HG03064 (cell line): ENCODE measurements at regions not wholly inside any gene's neighbourhood (a gene's known extent, or its start where the extent isn't known, plus 50 kb on each side); places are given as distances from the start of the nearest gene placed in this dataset.

Experiments used
- ATAC-seq: cut with Tn5 transposase; IDR thresholded peaks from one replicate; pipeline ENCODE4 v1.9.1; 2021; ENCODE audit warnings: low read depth; ENCODE audit not compliant: unreplicated experiment

GRCh38 chr5:173736923-173737412 lies 120.5 kb upstream of the BOD1 start:
- peak; percentile 72 for ATAC-seq

GRCh38 chr5:173739741-173740140 lies 123.3 kb upstream of the BOD1 start:
- ATAC-seq, result no peak

DNA sequence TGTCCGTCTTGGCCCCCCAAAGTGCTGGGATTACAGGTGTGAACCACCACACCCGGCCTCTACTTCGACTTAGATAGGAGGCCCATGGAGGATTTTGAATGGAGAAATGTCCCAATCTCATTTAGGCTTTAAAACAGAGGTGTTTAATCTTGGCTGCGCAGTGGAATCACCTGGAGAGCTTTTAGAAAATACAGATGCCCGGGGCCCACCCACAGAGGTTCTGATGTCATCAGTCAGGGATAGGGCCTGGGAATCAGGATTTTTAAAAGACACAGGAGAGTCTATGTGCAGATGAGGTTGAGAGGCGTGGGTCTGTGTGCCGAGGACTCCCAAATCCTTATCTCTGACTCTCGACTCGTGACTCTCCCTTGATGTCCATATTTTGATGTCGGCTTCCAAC lies 124.0 kb upstream of the BOD1 start:
- ATAC-seq, result no peak

GRCh38 chr5:173741087-173741486 lies 124.6 kb upstream of the BOD1 start:
- no peak for ATAC-seq

GRCh38 chr5:173741729-173742431 lies 125.4 kb upstream of the BOD1 start:
- peak; percentile 7 for ATAC-seq

- ATAC-seq, result peak; percentile 69
Measured at GRCh38 chr5:173742432-173742816, 126.0 kb upstream of the BOD1 start.

- peak; percentile 46 for ATAC-seq
Measured at GRCh38 chr5:173743641-173744343, 127.3 kb upstream of the BOD1 start.

DNA sequence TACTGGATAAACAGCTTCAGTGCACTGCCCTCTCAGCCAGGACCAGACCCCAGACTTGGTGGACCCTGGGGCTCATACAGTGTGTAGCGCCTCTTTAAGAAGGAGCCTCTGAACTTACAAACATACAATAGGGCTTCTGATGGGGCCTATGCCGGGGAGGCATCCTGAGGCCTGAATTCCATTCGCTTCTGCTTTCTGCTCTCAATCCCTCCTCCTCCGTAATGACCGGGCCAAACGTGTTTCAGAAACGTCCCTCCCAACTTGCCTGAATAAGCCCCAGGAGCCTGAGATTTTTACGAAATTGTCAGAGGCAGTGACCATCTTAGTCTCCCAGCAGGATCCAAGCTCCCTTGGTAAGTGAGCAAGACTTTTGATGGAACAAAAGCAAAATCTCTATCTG lies 128.1 kb upstream of the BOD1 start:
- no peak for ATAC-seq

DNA sequence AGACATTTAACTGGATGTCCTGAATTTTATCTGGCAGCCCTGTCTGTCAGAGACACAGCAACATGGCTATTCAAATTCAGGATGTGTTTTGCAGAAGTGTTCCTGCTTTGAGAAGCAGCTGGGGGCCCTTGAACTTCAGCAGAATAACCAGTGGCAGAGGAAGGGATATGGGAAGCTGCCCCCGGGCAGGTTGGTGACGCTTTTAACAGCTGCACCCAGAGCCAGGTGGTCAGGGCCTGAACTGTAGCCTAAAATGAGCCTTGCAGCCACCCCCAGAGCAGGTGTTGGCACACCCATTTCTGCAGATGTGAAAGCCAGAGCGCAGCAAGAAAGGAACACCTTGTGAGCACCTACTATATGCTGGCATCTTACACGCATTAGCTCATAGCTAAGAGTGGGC lies 128.7 kb upstream of the BOD1 start:
- peak; percentile 48 for ATAC-seq

GRCh38 chr5:173745557-173745956 lies 129.1 kb upstream of the BOD1 start:
- no peak for ATAC-seq

- no peak for ATAC-seq
Measured at GRCh38 chr5:173746047-173746646, 129.7 kb upstream of the BOD1 start.

DNA sequence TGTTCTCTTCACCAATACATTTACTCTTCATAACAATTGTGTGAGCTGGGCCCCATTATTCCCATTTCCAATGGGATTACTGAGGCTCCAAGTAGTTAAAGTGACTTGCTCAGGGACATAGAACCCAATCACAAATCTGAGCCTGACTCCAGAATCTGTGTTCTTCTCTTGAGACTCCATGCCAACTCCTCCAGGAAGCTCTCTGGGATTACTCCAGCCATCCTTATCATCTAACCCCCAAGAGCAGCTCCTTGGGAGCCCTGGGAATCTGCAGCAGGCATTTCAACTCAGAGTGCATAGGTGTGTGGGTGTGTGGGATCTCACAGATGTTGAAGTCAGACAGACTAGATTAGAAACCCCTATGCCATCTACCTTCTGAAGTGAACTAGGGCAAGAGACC lies 131.4 kb upstream of the BOD1 start:
- ATAC-seq, result no peak

- no peak for ATAC-seq
Measured at GRCh38 chr5:173750538-173751265, 134.3 kb upstream of the BOD1 start.

DNA sequence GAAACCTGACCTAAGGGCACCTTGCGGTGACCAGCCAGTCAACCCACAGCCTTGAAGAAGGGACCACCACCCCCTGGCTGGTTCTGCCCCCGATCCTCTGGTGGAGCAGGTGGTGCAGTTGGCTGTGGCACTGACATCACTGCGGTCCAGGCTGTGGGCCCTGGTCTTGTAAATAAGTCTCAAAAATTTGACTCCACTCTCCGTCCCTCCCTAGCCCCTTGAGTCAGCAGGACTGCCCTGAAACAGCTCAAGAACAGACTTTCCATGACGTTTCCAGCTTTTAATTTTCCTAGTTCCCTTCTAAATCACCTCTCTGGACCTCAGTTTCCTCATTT lies 134.8 kb upstream of the BOD1 start:
- no peak for ATAC-seq

- ATAC-seq, result no peak
Measured at GRCh38 chr5:173752653-173753052, 135.5 kb upstream of the CPEB4 start.

DNA sequence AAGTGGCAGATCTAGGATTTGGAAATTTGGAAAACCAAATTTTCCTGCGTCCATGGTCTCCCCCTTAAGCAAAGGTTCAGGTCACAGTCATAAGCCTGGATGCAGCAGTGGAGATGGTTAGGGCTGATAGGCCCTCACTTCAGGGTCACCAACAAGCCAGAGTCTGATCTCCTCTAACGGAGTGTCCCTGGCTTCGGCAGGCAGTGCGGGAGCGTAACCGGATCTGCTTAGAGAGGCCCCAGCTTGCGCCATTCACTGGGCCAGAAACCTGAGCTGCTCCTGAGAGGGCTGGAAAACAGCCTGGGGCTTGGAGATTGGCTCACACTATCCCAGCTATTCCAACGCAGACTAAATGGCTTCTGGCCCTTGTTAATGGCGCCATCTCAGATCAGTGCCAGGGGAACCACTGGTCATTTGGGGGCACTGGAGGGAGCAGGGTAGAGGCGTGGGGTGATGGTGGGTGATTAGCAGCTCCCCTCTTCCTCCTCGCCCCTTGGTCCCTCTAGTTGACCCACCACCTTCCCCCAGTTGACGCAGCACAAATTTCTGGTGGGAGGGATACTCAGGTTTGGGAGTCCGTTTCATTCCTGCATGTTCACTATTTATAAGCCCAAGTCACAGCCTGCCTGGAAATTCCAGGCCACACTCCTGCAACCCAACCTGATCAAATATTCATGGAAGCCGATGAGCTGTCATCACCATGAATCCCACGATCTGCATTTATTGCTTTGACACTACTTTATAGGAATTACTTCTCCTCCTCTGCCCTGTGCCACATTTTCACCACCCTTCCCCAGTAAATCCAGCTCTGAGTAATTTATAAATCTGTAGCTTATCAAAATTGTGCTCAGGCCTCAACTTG lies 134.6 kb upstream of the CPEB4 start:
- ATAC-seq, result no peak

- no peak for ATAC-seq
Measured at GRCh38 chr5:173755319-173755718, 132.8 kb upstream of the CPEB4 start.

DNA sequence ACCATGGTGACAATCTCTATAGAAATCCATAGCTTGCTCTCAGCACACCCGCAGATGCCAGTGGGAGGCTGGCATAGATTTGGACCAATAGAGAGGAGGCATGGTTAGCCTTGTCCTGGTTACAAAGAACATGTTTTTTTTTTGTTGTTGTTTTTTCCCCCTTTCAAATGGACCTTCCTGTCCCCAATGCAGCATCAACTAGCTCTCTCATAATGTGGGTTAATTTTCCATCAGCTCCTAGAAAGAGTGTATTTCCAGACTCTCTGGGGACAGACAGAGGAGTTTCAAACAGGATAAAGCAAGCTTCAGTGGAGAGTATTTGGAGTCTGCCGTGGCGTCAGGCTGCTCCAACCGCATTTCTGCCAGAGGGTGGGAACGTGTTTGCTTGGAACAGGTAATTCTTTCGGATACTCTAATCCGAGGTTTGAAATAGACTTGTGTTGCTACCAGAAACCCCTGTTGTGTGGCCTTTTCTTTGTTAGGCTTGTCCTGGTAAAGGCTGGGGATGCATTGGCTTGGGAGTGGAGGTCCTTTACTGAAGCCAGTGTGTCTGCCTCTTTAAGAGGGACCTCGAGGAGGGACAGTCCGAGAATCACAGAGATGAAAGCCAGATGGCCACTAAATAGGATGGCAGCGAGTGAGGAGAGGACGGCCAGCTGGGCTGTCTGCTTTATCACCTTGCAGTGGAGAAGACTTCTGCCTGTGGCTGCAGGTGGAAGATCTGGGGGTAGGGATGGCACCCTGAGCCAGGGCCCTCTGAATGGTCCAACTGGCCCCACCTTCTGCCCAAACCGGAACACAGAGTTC lies 130.5 kb upstream of the CPEB4 start:
- no peak for ATAC-seq

DNA sequence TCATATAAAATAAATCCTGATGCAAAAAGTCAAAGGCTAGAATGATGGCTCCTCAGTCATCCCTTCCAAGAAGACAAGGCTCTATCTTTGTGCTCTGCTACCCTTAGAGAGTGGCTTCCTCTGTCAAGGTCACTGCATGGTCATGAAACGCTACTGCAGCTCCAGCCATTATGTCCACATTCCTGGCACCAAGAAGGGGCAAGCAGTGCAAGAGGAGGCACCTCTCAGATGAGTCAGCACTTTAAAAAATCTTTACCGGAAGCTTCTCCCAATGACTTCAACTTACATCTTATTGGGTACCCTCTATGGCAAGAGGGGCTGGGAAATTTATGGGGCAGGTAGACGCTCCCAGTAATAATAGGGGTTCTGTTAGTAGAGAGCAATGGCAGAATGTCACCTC lies 129.5 kb upstream of the CPEB4 start:
- no peak for ATAC-seq

DNA sequence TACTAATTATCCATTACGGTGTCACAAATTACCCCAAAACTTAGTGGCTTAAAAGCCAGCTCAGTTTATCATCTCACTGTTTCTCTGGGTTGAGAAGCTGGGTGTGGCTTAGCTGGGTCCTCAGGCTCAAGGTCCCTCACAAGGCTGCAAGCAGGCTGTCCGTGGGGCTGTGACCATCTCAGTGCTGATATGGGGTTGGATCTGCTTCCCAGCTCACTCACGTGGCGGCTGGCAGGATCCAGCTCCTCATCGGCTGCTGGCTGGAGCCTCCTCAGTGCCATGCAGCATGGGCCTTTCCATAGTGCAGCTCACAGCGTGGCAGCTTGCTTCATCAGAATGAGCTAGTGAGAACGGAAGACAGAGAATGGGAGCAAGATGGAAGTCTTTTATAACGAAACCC lies 128.5 kb upstream of the CPEB4 start:
- ATAC-seq, result no peak
